SK-N-SH (cell line): ENCODE measurements at regions not wholly inside any gene's neighbourhood (a gene's known extent, or its start where the extent isn't known, plus 50 kb on each side); places are given as distances from the start of the nearest gene placed in this dataset.

Source experiments
- CTCF ChIA-PET: fragments of 300-600, 350-600 bp; formaldehyde crosslinking; extraction: SDS; loops from one replicate; lab custom pipeline; 2021; lab: Yijun Ruan, JAX
- POLR2A ChIA-PET: fragments of 350-600 bp; sonication (Branson Sonifier 250); formaldehyde crosslinking; extraction: SDS; loops from one replicate; lab custom pipeline; 2020; ENCODE audit warnings: antibody characterized with exemption, inconsistent platforms; lab: Yijun Ruan, JAX
- DNase-seq: peaks from one replicate; pipeline ENCODE4 v3.0.0; 2012
- H2AFZ ChIP-seq: fragments of 200-600 bp; sonication (generic); 2 replicates; pipeline ENCODE4 v1.8.1; 2016; ENCODE audit warnings: antibody characterized with exemption, mild to moderate bottlenecking, low read depth
- H3F3A ChIP-seq: fragments of 200-600 bp; sonication (generic); replicated peaks from 2 replicates; pipeline ENCODE3; 2016; ENCODE audit warnings: antibody characterized with exemption, mild to moderate bottlenecking; ENCODE audit not compliant: insufficient read depth
- H3K27ac ChIP-seq, 2 experiments: fragments of 200-500 bp in 1 of 2; fragments of 200-600 bp in 1 of 2; sonication (Bioruptor generic) in 1 of 2; sonication (generic), shearing (Covaris generic) in 1 of 2; 2 replicates each; pipeline versions ENCODE4 v1.5.1 to v1.6.1; 2014 to 2016; ENCODE audit warnings: low read depth in 2 of 2, inconsistent platforms in 1 of 2, low read length in 1 of 2, mild to moderate bottlenecking in 1 of 2, mixed read lengths in 1 of 2
- H3K27me3 ChIP-seq: fragments of 200-600 bp; sonication (generic), shearing (Covaris generic); 2 replicates; pipeline ENCODE4 v1.6.1; 2016; ENCODE audit warnings: mixed run types; ENCODE audit not compliant: insufficient read depth
- H3K36me3 ChIP-seq, 2 experiments: fragments of 200-500 bp in 1 of 2; fragments of 200-600 bp in 1 of 2; sonication (Bioruptor generic) in 1 of 2; sonication (generic) in 1 of 2; replicated peaks in 1 of 2; 2 replicates each; pipeline versions ENCODE3 to v1.5.1; 2014 to 2016; ENCODE audit warnings: low read length in 1 of 2, mild to moderate bottlenecking in 1 of 2; ENCODE audit not compliant: insufficient read depth in 2 of 2, control insufficient read depth in 1 of 2
- H3K4me1 ChIP-seq, 2 experiments: fragments of 200-500 bp in 1 of 2; fragments of 200-600 bp in 1 of 2; sonication (Bioruptor generic) in 1 of 2; sonication (generic), shearing (Covaris generic) in 1 of 2; 2 replicates each; pipeline versions ENCODE4 v1.5.1 to v1.6.1; 2014 to 2016; ENCODE audit warnings: low read depth in 1 of 2, low read length in 1 of 2, mixed run types in 1 of 2; ENCODE audit not compliant: insufficient read depth in 2 of 2, control insufficient read depth in 1 of 2
- H3K4me2 ChIP-seq: fragments of 200-600 bp; sonication (generic), shearing (Covaris generic); 2 replicates; pipeline ENCODE4 v1.6.1; 2017; ENCODE audit warnings: mixed run types
- H3K4me3 ChIP-seq, 2 experiments: fragments of 200-500 bp in 1 of 2; fragments of 200-600 bp in 1 of 2; sonication (Bioruptor generic) in 1 of 2; sonication (generic), shearing (Covaris generic) in 1 of 2; 2 replicates each; pipeline versions ENCODE4 v1.5.1 to v1.8.1; 2014 to 2016; ENCODE audit warnings: low read depth in 2 of 2, inconsistent platforms in 1 of 2, low read length in 1 of 2, mild to moderate bottlenecking in 1 of 2, mixed read lengths in 1 of 2, moderate library complexity in 1 of 2
- H3K79me2 ChIP-seq: fragments of 200-600 bp; sonication (generic); 2 replicates; pipeline ENCODE4 v1.8.1; 2017; ENCODE audit warnings: mild to moderate bottlenecking; ENCODE audit not compliant: insufficient read depth
- H3K9ac ChIP-seq: fragments of 200-600 bp; sonication (generic); 2 replicates; pipeline ENCODE4 v1.6.1; 2017; ENCODE audit warnings: mixed run types
- H3K9me2 ChIP-seq: fragments of 200-600 bp; sonication (generic); 2 replicates; pipeline ENCODE4 v1.6.1; 2017; ENCODE audit warnings: mixed run types
- H3K9me3 ChIP-seq: fragments of 200-600 bp; sonication (generic); 2 replicates; pipeline ENCODE4 v1.6.1; 2017; ENCODE audit warnings: mixed run types, mild to moderate bottlenecking, moderate library complexity
- H4K20me1 ChIP-seq: fragments of 200-600 bp; sonication (generic); 2 replicates; pipeline ENCODE4 v1.6.1; 2017; ENCODE audit warnings: mild to moderate bottlenecking, mixed run types; ENCODE audit not compliant: insufficient read depth
- ELF1 ChIP-seq: IDR thresholded peaks from 2 replicates; pipeline ENCODE4 v1.4.0; 2012
- EP300 ChIP-seq, 2 experiments: IDR thresholded peaks; 2 replicates each; pipeline versions ENCODE4 v1.4.0 to v1.6.1; 2012; ENCODE audit warnings: borderline replicate concordance in 1 of 2, low read depth in 1 of 2, low read length in 1 of 2
- EZH2phosphoT487 ChIP-seq: fragments of 200-600 bp; sonication (generic); IDR thresholded peaks from 2 replicates; pipeline ENCODE4 v1.6.1; 2017; ENCODE audit warnings: low read depth, mixed run types, mild to moderate bottlenecking, antibody characterized with exemption, moderate library complexity, borderline replicate concordance
- FOSL2 ChIP-seq: IDR thresholded peaks from 2 replicates; pipeline ENCODE4 v1.4.0; 2012; ENCODE audit warnings: low read depth, mild to moderate bottlenecking, moderate library complexity, borderline replicate concordance
- FOXJ3 ChIP-seq: sonication (generic); formaldehyde crosslinking; IDR thresholded peaks from 2 replicates; pipeline ENCODE4 v1.5.1; 2020; ENCODE audit warnings: mild to moderate bottlenecking, missing genetic modification reagents
- FOXM1 ChIP-seq: IDR thresholded peaks from 2 replicates; pipeline ENCODE4 v1.4.0; 2012; ENCODE audit warnings: low read depth, mild to moderate bottlenecking
- MAX ChIP-seq: IDR thresholded peaks from 2 replicates; pipeline ENCODE4 v1.4.0; 2012; ENCODE audit warnings: low read depth
- NRF1 ChIP-seq: IDR thresholded peaks from 2 replicates; pipeline ENCODE4 v1.6.1; 2012; ENCODE audit warnings: low read depth, mild to moderate bottlenecking, low read length
- RCOR1 ChIP-seq: fragments of 150-350 bp; IDR thresholded peaks from 2 replicates; pipeline ENCODE4 v1.6.1; 2017; ENCODE audit warnings: antibody characterized with exemption, low read length
- RFX5 ChIP-seq: IDR thresholded peaks from 2 replicates; pipeline ENCODE4 v1.6.1; 2012; ENCODE audit warnings: mild to moderate bottlenecking, improper control_type of control experiment, low read length
- SIN3A ChIP-seq: IDR thresholded peaks from 2 replicates; pipeline ENCODE4 v1.6.1; 2012; ENCODE audit warnings: low read depth, mild to moderate bottlenecking, low read length, moderate library complexity, borderline replicate concordance
- SMC3 ChIP-seq: IDR thresholded peaks from 2 replicates; pipeline ENCODE4 v1.6.1; 2012; ENCODE audit warnings: low read depth, low read length, improper control_type of control experiment
- TCF12 ChIP-seq: IDR thresholded peaks from 2 replicates; pipeline ENCODE4 v1.4.0; 2012
- WGBS: methylation state at CpG from one replicate; pipeline ENCODE4 v1.1.6; 2017; ENCODE audit warnings: low lambda C conversion rate; 5-methylcytosine and 5-hydroxymethylcytosine counted together
- TF ChIP-seq, protein P1 (sequence below): fragments of 200-600 bp; sonication (generic); IDR thresholded peaks from 2 replicates; pipeline ENCODE4 v1.6.1; 2017; ENCODE audit warnings: antibody characterized with exemption, mild to moderate bottlenecking, moderate library complexity
- TF ChIP-seq, protein P2 (sequence below): fragments of 150-350 bp; IDR thresholded peaks from 2 replicates; pipeline ENCODE4 v1.6.1; 2017; ENCODE audit warnings: antibody characterized with exemption, low read length, low read depth, borderline replicate concordance
- TF ChIP-seq, protein P3 (sequence below): IDR thresholded peaks from 2 replicates; pipeline ENCODE4 v1.4.0; 2012; ENCODE audit warnings: low read depth, borderline replicate concordance

- no peak for TF ChIP-seq FOXJ3 (CRISPR knock-in tag)
- Histone ChIP-seq H3K27me3 (no peaks in the 10 kb centered on the region), H3F3A (no peaks in the 10 kb centered on the region), H3K79me2 (no peaks in the 10 kb centered on the region), H3K36me3 (no peaks in the 10 kb centered on the region), H3K9me3 (no peaks in the 10 kb centered on the region), H4K20me1 (no peaks in the 10 kb centered on the region), H3K9ac (no peak overlapping the region), H3K9me2 (no peaks in the 10 kb centered on the region), H3K4me3 (no peak overlapping the region), H3K4me2 (no peak overlapping the region), H3K27ac (no peak overlapping the region), H3K4me1 (no peaks in the 10 kb centered on the region; a peak in 1 of 4 replicates), H2AFZ (no peak overlapping the region)
- ChIA-PET CTCF (no interaction called here), POLR2A (no interaction called here)
- no peak for DNase-seq
- WGBS: 43% methylated on average over 3 of the region's 3 CpGs
These were observed 409.5 kb downstream of the MLLT3 start for GRCh38 chr9:20212806-20213205.

- H3K9ac ChIP-seq: no peak overlapping the region
- no peak for TF ChIP-seq ELF1
- no peak for TF ChIP-seq FOSL2
- TF ChIP-seq FOXM1: no peak
- TF ChIP-seq EP300 (IDR thresholded peaks at IDR 0.05; ENCODE audit: borderline replicate concordance in 1 of 2, low read depth in 1 of 2, low read length in 1 of 2): no peak
- TF ChIP-seq, protein P1, sequence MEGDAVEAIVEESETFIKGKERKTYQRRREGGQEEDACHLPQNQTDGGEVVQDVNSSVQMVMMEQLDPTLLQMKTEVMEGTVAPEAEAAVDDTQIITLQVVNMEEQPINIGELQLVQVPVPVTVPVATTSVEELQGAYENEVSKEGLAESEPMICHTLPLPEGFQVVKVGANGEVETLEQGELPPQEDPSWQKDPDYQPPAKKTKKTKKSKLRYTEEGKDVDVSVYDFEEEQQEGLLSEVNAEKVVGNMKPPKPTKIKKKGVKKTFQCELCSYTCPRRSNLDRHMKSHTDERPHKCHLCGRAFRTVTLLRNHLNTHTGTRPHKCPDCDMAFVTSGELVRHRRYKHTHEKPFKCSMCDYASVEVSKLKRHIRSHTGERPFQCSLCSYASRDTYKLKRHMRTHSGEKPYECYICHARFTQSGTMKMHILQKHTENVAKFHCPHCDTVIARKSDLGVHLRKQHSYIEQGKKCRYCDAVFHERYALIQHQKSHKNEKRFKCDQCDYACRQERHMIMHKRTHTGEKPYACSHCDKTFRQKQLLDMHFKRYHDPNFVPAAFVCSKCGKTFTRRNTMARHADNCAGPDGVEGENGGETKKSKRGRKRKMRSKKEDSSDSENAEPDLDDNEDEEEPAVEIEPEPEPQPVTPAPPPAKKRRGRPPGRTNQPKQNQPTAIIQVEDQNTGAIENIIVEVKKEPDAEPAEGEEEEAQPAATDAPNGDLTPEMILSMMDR: no peak
- no peak for TF ChIP-seq TCF12
- TF ChIP-seq NRF1: no peak
- H2AFZ ChIP-seq: no peak overlapping the region
- no peak overlapping the region for H3K4me2 ChIP-seq
- no peak overlapping the region for H3K27ac ChIP-seq
- no peaks in the 10 kb centered on the region for H3K79me2 ChIP-seq
- no peaks in the 10 kb centered on the region for H3K9me2 ChIP-seq
- DNase-seq: no peak
- no peaks in the 10 kb centered on the region for H3K4me1 ChIP-seq
- H3F3A ChIP-seq: no peaks in the 10 kb centered on the region
- WGBS: 30% methylated on average over 7 of the region's 7 CpGs
- H3K36me3 ChIP-seq: no peaks in the 10 kb centered on the region
- no peaks in the 10 kb centered on the region for H4K20me1 ChIP-seq
- H3K4me3 ChIP-seq: no peak overlapping the region
- no peaks in the 10 kb centered on the region for H3K9me3 ChIP-seq
- H3K27me3 ChIP-seq: no peaks in the 10 kb centered on the region
- POLR2A ChIA-PET: no interaction called here
- CTCF ChIA-PET: interaction anchor here (0.9 kb wide), 1 partner anchor 14 kb away, joined by 3 read pairs; no protein-coding TSS in a partner anchor
These were observed 412.6 kb downstream of the MLLT3 start for GRCh38 chr9:20209391-20210340.

DNA sequence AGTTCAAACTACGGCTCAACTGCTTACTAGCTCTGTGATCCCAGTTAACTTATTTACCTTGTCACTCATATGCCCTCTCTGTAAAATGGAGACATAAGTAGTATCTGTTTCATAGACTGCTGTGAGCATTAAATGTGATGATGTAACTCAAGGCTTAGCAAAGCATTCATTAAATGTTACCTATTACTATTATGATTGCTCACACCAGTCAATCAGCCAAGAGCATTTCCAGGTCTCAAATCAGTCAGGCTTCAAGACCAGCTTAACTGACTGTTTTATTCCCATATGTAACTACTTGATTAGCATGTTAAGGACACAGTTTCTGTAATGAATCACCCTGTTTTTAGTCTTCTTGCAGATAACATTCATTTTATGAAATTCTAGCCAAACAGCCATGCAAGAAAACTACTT lies 413.3 kb downstream of the MLLT3 start:
- ChIA-PET CTCF (interaction anchor here (0.8 kb wide), 1 partner anchor 9 kb away, joined by 3 read pairs; no protein-coding TSS in a partner anchor), POLR2A (no interaction called here)
- Histone ChIP-seq H2AFZ (no peak overlapping the region), H3K9me3 (no peaks in the 10 kb centered on the region), H3K4me3 (no peak overlapping the region), H3K4me2 (no peak overlapping the region), H4K20me1 (no peaks in the 10 kb centered on the region), H3K79me2 (no peaks in the 10 kb centered on the region), H3K36me3 (no peaks in the 10 kb centered on the region), H3K27me3 (no peaks in the 10 kb centered on the region), H3K9ac (no peak overlapping the region), H3K9me2 (no peaks in the 10 kb centered on the region), H3K4me1 (no peaks in the 10 kb centered on the region), H3F3A (no peaks in the 10 kb centered on the region), H3K27ac (no peak overlapping the region)
- 55% methylated on average over 1 of the region's 1 CpG for WGBS
- DNase-seq: no peak
- no peak for TF ChIP-seq EZH2phosphoT487
- TF ChIP-seq SIN3A: no peak
- TF ChIP-seq RFX5: no peak
- TF ChIP-seq, protein P2, sequence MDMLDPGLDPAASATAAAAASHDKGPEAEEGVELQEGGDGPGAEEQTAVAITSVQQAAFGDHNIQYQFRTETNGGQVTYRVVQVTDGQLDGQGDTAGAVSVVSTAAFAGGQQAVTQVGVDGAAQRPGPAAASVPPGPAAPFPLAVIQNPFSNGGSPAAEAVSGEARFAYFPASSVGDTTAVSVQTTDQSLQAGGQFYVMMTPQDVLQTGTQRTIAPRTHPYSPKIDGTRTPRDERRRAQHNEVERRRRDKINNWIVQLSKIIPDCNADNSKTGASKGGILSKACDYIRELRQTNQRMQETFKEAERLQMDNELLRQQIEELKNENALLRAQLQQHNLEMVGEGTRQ: no peak
- TF ChIP-seq SMC3: no peak
- no peak for TF ChIP-seq MAX
- TF ChIP-seq, protein P3, sequence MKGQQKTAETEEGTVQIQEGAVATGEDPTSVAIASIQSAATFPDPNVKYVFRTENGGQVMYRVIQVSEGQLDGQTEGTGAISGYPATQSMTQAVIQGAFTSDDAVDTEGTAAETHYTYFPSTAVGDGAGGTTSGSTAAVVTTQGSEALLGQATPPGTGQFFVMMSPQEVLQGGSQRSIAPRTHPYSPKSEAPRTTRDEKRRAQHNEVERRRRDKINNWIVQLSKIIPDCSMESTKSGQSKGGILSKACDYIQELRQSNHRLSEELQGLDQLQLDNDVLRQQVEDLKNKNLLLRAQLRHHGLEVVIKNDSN: no peak
- TF ChIP-seq TCF12: no peak
- TF ChIP-seq RCOR1: no peak
- TF ChIP-seq FOXM1: no peak
- TF ChIP-seq NRF1: no peak
